Fibroblast of gingiva (primary cell): ENCODE measurements at regions not wholly inside any gene's neighbourhood (a gene's known extent, or its start where the extent isn't known, plus 50 kb on each side); places are given as distances from the start of the nearest gene placed in this dataset.
"Not testable (repeated sequence)": the region's sequence is repeated elsewhere in the genome, so short reads cannot be mapped to it uniquely, and the experiment has no call there.

Experiments
- DNase-seq: peaks from one replicate; pipeline ENCODE4 v3.0.0-alpha.2; 2011; ENCODE audit warnings: low read depth

- not testable (repeated sequence) for DNase-seq
These were observed 253.9 kb upstream of the UBASH3B start for GRCh38 chr11:122401581-122401980.

GRCh38 chr11:122399375-122399774 is 256.1 kb upstream of the UBASH3B start:
- no peak for DNase-seq

- no peak for DNase-seq
These were observed 256.7 kb upstream of the UBASH3B start for GRCh38 chr11:122398851-122399250.

GRCh38 chr11:122398167-122398566 is 257.4 kb upstream of the UBASH3B start:
- DNase-seq = no peak

GRCh38 chr11:122395282-122395681 is 260.2 kb upstream of the UBASH3B start:
- no peak for DNase-seq

- DNase-seq = no peak
These were observed 261.2 kb upstream of the UBASH3B start for GRCh38 chr11:122394313-122394712.

- no peak for DNase-seq
These were observed 262.2 kb upstream of the UBASH3B start for GRCh38 chr11:122393209-122393860.

- DNase-seq = no peak
These were observed 263.0 kb upstream of the UBASH3B start for GRCh38 chr11:122392508-122392907.

GRCh38 chr11:122391049-122391448 is 264.5 kb upstream of the UBASH3B start:
- DNase-seq = no peak

- DNase-seq = no peak
These were observed 267.2 kb upstream of the BLID start for GRCh38 chr11:122383186-122383585.

GRCh38 chr11:122375687-122376399 is 259.8 kb upstream of the BLID start:
- DNase-seq = peak; percentile 12

GRCh38 chr11:122368796-122369195 is 252.8 kb upstream of the BLID start:
- DNase-seq = no peak

GRCh38 chr11:122367809-122368231 is 251.8 kb upstream of the BLID start:
- DNase-seq = peak; percentile 6

- no peak for DNase-seq
These were observed 249.8 kb upstream of the BLID start for GRCh38 chr11:122365610-122366360.

- DNase-seq = no peak
These were observed 247.3 kb upstream of the BLID start for GRCh38 chr11:122363296-122363695.

GRCh38 chr11:122362381-122362780 is 246.4 kb upstream of the BLID start:
- DNase-seq = no peak

- no peak for DNase-seq
These were observed 244.9 kb upstream of the BLID start for GRCh38 chr11:122360875-122361274.

- no peak for DNase-seq
These were observed 243.1 kb upstream of the BLID start for GRCh38 chr11:122359081-122359571.

- no peak for DNase-seq
These were observed 242.3 kb upstream of the BLID start for GRCh38 chr11:122358292-122358691.

- no peak for DNase-seq
These were observed 240.0 kb upstream of the BLID start for GRCh38 chr11:122355968-122356367.

- DNase-seq = no peak
These were observed 238.1 kb upstream of the BLID start for GRCh38 chr11:122354025-122354697.

GRCh38 chr11:122353561-122353960 is 237.5 kb upstream of the BLID start:
- no peak for DNase-seq
